OCI-LY1 (cell line): ENCODE measurements at regions not wholly inside any gene's neighbourhood (a gene's known extent, or its start where the extent isn't known, plus 50 kb on each side); places are given as distances from the start of the nearest gene placed in this dataset.

Source experiments
- EZH2 ChIP-seq: fragments of 200-600 bp; sonication (generic), shearing (Covaris generic); IDR thresholded peaks from 2 replicates; pipeline ENCODE4 v1.8.0; 2017; ENCODE audit warnings: borderline replicate concordance, mixed run types, mild to moderate bottlenecking, antibody characterized with exemption, low read length, moderate library complexity, mixed read lengths
- TF ChIP-seq, protein P1 (sequence below): fragments of 200-600 bp; sonication (generic), shearing (Covaris generic); IDR thresholded peaks from 2 replicates; pipeline ENCODE4 v1.5.1; 2017; ENCODE audit warnings: mild to moderate bottlenecking, antibody characterized with exemption, low read length, moderate library complexity, mixed read lengths

DNA sequence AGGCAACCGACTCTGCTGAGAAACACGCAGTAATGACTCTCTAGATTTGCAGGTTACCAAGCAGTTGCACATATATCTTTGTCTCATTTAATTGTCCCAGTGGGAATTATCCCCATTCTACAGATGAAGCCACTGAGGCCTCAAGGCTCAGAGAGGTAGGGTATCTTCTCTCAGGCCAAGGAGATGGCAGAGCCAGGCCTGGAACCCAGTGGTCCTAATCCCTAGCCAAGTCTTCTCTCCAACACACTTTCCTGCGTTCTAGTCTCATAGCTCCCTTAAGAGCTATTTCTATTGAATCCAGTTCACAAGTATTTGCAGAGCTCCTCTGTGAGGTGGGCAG is 181.3 kb upstream of the BCOR start:
- TF ChIP-seq, protein P1, sequence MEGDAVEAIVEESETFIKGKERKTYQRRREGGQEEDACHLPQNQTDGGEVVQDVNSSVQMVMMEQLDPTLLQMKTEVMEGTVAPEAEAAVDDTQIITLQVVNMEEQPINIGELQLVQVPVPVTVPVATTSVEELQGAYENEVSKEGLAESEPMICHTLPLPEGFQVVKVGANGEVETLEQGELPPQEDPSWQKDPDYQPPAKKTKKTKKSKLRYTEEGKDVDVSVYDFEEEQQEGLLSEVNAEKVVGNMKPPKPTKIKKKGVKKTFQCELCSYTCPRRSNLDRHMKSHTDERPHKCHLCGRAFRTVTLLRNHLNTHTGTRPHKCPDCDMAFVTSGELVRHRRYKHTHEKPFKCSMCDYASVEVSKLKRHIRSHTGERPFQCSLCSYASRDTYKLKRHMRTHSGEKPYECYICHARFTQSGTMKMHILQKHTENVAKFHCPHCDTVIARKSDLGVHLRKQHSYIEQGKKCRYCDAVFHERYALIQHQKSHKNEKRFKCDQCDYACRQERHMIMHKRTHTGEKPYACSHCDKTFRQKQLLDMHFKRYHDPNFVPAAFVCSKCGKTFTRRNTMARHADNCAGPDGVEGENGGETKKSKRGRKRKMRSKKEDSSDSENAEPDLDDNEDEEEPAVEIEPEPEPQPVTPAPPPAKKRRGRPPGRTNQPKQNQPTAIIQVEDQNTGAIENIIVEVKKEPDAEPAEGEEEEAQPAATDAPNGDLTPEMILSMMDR, result no peak
- TF ChIP-seq EZH2, result no peak
